COLO829 (cell line): ENCODE measurements at regions not wholly inside any gene's neighbourhood (a gene's known extent, or its start where the extent isn't known, plus 50 kb on each side); places are given as distances from the start of the nearest gene placed in this dataset.

ENCODE experiments used
- DNase-seq: peaks from one replicate; pipeline ENCODE4 v3.0.0; 2012; ENCODE audit warnings: low spot score

GRCh38 chr1:193661385-193661784 lies 475.0 kb upstream of the B3GALT2 start:
- DNase-seq = no peak

GRCh38 chr1:193660428-193660827 lies 474.0 kb upstream of the B3GALT2 start:
- no peak for DNase-seq

- no peak for DNase-seq
These were observed 472.3 kb upstream of the B3GALT2 start for GRCh38 chr1:193658691-193659090.

- no peak for DNase-seq
These were observed 471.7 kb upstream of the B3GALT2 start for GRCh38 chr1:193658081-193658480.

- no peak for DNase-seq
These were observed 471.1 kb upstream of the B3GALT2 start for GRCh38 chr1:193657552-193657951.

GRCh38 chr1:193656841-193657240 lies 470.4 kb upstream of the B3GALT2 start:
- DNase-seq = no peak

GRCh38 chr1:193654951-193655735 lies 468.7 kb upstream of the B3GALT2 start:
- no peak for DNase-seq

- DNase-seq = no peak
These were observed 463.2 kb upstream of the B3GALT2 start for GRCh38 chr1:193649587-193649986.

- no peak for DNase-seq
These were observed 448.5 kb upstream of the B3GALT2 start for GRCh38 chr1:193634876-193635275.

GRCh38 chr1:193634470-193634869 lies 448.1 kb upstream of the B3GALT2 start:
- DNase-seq = no peak

- DNase-seq = no peak
These were observed 447.6 kb upstream of the B3GALT2 start for GRCh38 chr1:193633991-193634390.

GRCh38 chr1:193633093-193633492 lies 446.7 kb upstream of the B3GALT2 start:
- DNase-seq = no peak

- DNase-seq = no peak
These were observed 444.9 kb upstream of the B3GALT2 start for GRCh38 chr1:193631306-193631705.

- DNase-seq = peak; percentile 84
These were observed 443.5 kb upstream of the B3GALT2 start for GRCh38 chr1:193629875-193630274.

GRCh38 chr1:193626695-193627094 lies 440.3 kb upstream of the B3GALT2 start:
- no peak for DNase-seq

GRCh38 chr1:193625255-193625654 lies 438.8 kb upstream of the B3GALT2 start:
- DNase-seq = peak; percentile 43

- DNase-seq = no peak
These were observed 433.5 kb upstream of the B3GALT2 start for GRCh38 chr1:193619911-193620310.

GRCh38 chr1:193614817-193615216 lies 428.4 kb upstream of the B3GALT2 start:
- no peak for DNase-seq

- no peak for DNase-seq
These were observed 427.9 kb upstream of the B3GALT2 start for GRCh38 chr1:193614275-193614674.

- no peak for DNase-seq
These were observed 426.6 kb upstream of the B3GALT2 start for GRCh38 chr1:193613041-193613440.

GRCh38 chr1:193609592-193609991 lies 423.2 kb upstream of the B3GALT2 start:
- no peak for DNase-seq

GRCh38 chr1:193607787-193608186 lies 421.4 kb upstream of the B3GALT2 start:
- no peak for DNase-seq

- DNase-seq = no peak
These were observed 419.6 kb upstream of the B3GALT2 start for GRCh38 chr1:193606035-193606434.

GRCh38 chr1:193602705-193603104 lies 416.3 kb upstream of the B3GALT2 start:
- no peak for DNase-seq
